Cardiac fibroblast (primary cell): ENCODE measurements at regions not wholly inside any gene's neighbourhood (a gene's known extent, or its start where the extent isn't known, plus 50 kb on each side); places are given as distances from the start of the nearest gene placed in this dataset.
"Not testable (repeated sequence)": the region's sequence is repeated elsewhere in the genome, so short reads cannot be mapped to it uniquely, and the experiment has no call there.

Experiments used
- DNase-seq, 2 donors: peaks; one replicate each; pipeline versions ENCODE4 v3.0.0 to v3.0.0-alpha.2; 2010; ENCODE audit warnings: low read depth in 2 of 2
- H3K4me3 ChIP-seq, 2 donors: replicated peaks in 1 of 2; 1 replicate in 1 of 2; 2 replicates in 1 of 2; pipeline ENCODE4 v1.5.1; 2011; ENCODE audit warnings: low read depth in 2 of 2, low read length in 2 of 2, mild to moderate bottlenecking in 2 of 2, moderate library complexity in 1 of 2
- TF ChIP-seq, protein P1 (sequence below): IDR thresholded peaks from one replicate; pipeline ENCODE4 v1.5.1; 2011; ENCODE audit warnings: low read depth, mild to moderate bottlenecking, low read length, inconsistent platforms

DNA sequence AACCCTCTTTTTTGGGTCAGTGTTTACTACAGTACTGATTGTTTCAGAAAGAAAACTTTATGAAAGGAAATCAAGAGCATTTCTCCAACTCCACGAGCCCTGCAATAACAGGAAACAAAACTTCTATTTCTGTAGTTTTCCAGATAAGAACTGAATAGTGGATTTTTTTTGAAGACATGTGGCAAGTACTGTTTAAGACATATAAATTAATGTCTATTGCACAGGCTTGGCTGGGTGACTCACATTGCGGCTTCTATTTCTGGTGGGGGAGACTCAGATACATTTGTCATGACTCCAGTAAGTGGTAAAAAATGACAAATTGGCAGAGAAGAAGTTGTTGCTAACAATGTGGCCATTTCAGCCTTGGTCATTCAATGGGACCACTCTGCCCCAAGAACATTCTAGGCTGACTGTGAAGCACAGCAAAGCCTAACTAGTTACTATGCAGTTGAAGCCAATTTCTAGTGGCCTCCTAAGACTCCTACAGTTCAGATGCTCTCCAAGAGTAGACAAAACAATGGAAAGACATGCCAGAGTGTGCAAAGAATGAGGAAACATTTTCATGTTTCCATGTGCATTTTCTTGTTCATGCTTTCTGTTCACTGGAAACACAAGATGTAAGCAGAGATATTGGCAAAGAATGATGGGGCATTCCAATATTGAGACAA is 200.9 kb downstream of the EDN1 start:
- no peak overlapping the region for H3K4me3 ChIP-seq
- DNase-seq = peak; percentile 91 to 95
- TF ChIP-seq, protein P1, sequence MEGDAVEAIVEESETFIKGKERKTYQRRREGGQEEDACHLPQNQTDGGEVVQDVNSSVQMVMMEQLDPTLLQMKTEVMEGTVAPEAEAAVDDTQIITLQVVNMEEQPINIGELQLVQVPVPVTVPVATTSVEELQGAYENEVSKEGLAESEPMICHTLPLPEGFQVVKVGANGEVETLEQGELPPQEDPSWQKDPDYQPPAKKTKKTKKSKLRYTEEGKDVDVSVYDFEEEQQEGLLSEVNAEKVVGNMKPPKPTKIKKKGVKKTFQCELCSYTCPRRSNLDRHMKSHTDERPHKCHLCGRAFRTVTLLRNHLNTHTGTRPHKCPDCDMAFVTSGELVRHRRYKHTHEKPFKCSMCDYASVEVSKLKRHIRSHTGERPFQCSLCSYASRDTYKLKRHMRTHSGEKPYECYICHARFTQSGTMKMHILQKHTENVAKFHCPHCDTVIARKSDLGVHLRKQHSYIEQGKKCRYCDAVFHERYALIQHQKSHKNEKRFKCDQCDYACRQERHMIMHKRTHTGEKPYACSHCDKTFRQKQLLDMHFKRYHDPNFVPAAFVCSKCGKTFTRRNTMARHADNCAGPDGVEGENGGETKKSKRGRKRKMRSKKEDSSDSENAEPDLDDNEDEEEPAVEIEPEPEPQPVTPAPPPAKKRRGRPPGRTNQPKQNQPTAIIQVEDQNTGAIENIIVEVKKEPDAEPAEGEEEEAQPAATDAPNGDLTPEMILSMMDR = no peak

DNA sequence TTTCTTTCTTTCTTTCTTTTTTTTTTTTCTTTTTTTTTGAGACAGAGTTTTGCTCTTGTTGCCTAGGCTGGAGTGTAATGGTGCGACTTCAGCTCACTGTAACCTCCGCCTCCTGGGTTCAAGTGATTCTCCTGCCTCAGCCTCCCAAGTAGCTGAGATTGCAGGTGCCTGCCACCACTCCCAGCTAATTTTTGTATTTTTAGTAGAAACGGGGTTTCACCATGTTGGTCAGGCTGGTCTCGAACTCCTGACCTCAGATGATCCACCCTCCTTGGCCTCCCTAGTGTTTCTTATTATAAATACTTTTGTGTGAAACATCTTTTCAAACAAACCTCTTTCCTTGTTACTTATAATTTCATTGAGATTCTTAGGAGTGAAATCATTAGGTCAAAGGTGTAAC is 202.8 kb downstream of the EDN1 start:
- DNase-seq, H3K4me3 ChIP-seq: not testable (repeated sequence)

DNA sequence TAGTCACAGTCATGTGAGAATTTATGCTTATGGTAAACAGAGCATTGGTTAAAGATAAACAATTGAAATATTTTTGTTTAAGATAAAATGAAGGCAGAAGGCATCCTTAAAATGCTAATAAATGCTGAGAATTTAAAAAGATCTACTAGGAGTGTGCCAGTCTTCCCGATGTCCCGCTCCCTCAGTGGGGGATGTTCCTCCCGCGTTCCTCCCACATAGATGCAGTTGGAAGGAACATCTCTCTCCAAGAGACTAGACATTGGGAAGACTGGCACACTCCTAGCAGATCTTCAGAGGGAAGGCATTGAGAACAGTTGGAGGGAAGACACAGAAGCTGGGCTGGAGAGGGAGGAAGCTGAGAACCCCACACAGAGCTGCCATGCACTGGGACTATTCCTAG is 203.3 kb downstream of the EDN1 start:
- no peak overlapping the region for H3K4me3 ChIP-seq
- TF ChIP-seq, protein P1 = no peak
- no peak for DNase-seq

DNA sequence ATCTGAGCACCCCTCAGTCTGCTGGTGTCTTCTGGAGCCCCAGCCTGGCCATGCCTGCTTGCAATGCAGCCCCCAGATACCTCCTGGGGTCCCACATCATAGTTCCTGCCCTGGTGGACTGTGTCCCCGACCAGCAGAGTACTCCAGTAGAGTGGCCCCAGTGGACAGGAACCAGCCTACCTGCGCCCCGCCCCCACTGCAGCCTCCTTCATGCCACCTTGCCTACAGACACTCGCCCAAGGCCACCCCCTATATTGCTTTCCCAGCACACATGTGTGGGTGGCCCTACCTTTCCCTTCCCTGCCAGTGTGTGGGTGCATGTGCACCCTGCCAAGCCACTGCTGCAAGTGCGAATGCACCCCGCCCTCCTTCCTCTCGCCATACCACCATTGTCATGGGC is 204.0 kb downstream of the EDN1 start:
- TF ChIP-seq, protein P1 = no peak
- no peak for DNase-seq
- H3K4me3 ChIP-seq = no peak overlapping the region

DNA sequence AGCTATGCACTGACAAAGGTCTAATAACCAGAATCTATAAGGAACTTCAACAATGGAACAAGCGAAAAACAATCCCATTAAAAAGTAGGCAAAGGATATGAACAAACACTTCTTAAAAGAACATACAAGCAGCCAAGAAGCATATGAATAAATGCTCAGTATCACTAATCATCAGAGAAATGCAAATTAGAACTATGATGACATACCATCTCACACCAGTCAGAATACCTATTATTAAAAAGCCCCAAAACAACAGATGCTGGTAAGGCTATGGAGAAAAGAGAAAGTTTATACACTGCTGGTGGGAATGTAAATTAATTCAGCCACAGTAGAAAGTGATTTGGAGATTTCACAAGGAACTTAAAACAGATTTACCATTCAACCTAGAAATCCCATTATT is 211.8 kb downstream of the EDN1 start:
- TF ChIP-seq, protein P1 = no peak

DNA sequence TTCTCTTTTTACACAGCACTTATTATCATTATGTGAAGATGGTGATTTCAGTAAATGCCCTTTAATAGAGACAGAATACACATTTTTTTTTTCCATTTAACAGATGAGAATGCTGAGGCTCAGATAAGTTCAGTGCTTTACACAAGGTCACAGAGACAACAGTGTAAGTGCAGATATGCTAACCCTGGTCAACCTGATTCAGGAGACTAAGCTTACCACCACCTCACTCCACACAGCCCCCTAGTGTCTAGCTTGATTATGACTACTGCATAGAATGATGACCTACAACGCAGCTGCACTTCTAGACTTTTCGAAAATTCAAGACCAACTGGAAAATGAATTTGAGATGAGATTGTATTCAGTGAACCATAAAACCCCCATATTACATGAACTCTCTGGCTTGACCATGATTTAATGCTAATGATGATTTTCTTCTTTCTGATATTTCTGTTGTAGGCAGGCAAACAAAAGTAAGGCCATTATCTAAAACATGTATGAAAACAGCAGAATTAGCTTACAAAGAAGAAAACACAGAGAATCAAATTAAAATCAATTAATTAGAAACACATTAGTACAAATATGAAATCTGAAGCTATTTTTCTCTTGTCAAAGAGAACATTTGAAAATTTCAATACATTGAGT is 212.1 kb upstream of the PHACTR1 start:
- DNase-seq = peak in 1 of 2 donors; percentile 47

More for the DNA sequence above, 211.8 kb downstream of the EDN1 start:
- no peak for DNase-seq
- no peak overlapping the region for H3K4me3 ChIP-seq

DNA sequence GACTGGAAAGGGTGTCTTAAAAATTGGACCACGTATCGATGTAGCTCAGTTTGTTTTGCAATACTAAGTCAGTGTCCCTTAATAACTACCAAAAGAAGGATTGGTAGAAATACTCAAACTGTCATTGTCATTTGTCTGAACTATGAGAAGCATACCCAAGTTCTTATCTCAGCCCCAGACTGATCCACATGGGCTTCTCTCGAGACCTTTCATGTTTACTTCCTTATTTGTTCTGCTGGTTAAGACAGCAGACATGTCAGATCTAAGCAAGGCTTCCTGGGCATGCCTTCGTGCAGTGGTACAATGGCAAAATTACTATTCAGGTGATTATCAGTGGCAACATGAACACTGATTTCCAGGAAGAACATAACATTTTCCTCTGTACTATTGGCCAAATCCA is 211.1 kb upstream of the PHACTR1 start:
- H3K4me3 ChIP-seq = no peak overlapping the region
- TF ChIP-seq, protein P1 = no peak
- no peak for DNase-seq

More for the DNA sequence above, 212.1 kb upstream of the PHACTR1 start:
- TF ChIP-seq, protein P1 = peak; percentile 69
- H3K4me3 ChIP-seq = no peak overlapping the region
